HFFc6 (cell line): ENCODE measurements at regions not wholly inside any gene's neighbourhood (a gene's known extent, or its start where the extent isn't known, plus 50 kb on each side); places are given as distances from the start of the nearest gene placed in this dataset.

ENCODE experiments used
- DNase-seq: peaks from one replicate; pipeline ENCODE4 v3.0.0-alpha.2; 2018
- H3K27ac Mint-ChIP-seq: 2 replicates; pipeline ENCODE4 v1.8.0; 2020; ENCODE audit warnings: mild to moderate bottlenecking, mixed read lengths
- H3K27me3 Mint-ChIP-seq: 2 replicates; pipeline ENCODE4 v1.8.0; 2021; ENCODE audit warnings: mild to moderate bottlenecking, moderate library complexity, mixed read lengths; ENCODE audit not compliant: insufficient read depth
- H3K36me3 Mint-ChIP-seq: 2 replicates; pipeline ENCODE4 v1.8.0; 2021; ENCODE audit warnings: low read depth, mixed read lengths
- H3K4me1 Mint-ChIP-seq: 2 replicates; pipeline ENCODE4 v1.8.0; 2020; ENCODE audit warnings: low read depth, mixed read lengths
- H3K4me3 Mint-ChIP-seq: 2 replicates; pipeline ENCODE4 v1.8.0; 2020; ENCODE audit warnings: mild to moderate bottlenecking, moderate library complexity, mixed read lengths
- H3K9me3 Mint-ChIP-seq: 2 replicates; pipeline ENCODE4 v1.8.0; 2020; ENCODE audit warnings: mild to moderate bottlenecking, mixed read lengths
- CTCF ChIP-seq: fragments of 200-600 bp; sonication (generic); IDR thresholded peaks from 2 replicates; pipeline ENCODE4 v1.5.0; 2021; ENCODE audit warnings: antibody characterized with exemption, mild to moderate bottlenecking

GRCh38 chr14:84021433-84021832 is 1508.5 kb upstream of the FLRT2 start:
- no peak for DNase-seq
- Mint-ChIP-seq H3K36me3 (no peaks in the 10 kb centered on the region), H3K27ac (no peak overlapping the region), H3K9me3 (peaks cover 32% of the 10 kb centered on the region), H3K27me3 (peaks cover 2% of the 10 kb centered on the region; the same call in 1 of the 2 replicates), H3K4me1 (no peaks in the 10 kb centered on the region), H3K4me3 (no peak overlapping the region)
- no peak for TF ChIP-seq CTCF

- no peaks in the 10 kb centered on the region for H3K4me1 Mint-ChIP-seq
- no peak for DNase-seq
- peaks cover 2% of the 10 kb centered on the region; the same call in 1 of the 2 replicates for H3K27me3 Mint-ChIP-seq
- TF ChIP-seq CTCF, result no peak
- no peaks in the 10 kb centered on the region for H3K36me3 Mint-ChIP-seq
- H3K9me3 Mint-ChIP-seq, result peaks cover 33% of the 10 kb centered on the region
- H3K27ac Mint-ChIP-seq, result no peak overlapping the region
- no peak overlapping the region for H3K4me3 Mint-ChIP-seq
Observed at GRCh38 chr14:84024231-84024820, 1505.6 kb upstream of the FLRT2 start.

DNA sequence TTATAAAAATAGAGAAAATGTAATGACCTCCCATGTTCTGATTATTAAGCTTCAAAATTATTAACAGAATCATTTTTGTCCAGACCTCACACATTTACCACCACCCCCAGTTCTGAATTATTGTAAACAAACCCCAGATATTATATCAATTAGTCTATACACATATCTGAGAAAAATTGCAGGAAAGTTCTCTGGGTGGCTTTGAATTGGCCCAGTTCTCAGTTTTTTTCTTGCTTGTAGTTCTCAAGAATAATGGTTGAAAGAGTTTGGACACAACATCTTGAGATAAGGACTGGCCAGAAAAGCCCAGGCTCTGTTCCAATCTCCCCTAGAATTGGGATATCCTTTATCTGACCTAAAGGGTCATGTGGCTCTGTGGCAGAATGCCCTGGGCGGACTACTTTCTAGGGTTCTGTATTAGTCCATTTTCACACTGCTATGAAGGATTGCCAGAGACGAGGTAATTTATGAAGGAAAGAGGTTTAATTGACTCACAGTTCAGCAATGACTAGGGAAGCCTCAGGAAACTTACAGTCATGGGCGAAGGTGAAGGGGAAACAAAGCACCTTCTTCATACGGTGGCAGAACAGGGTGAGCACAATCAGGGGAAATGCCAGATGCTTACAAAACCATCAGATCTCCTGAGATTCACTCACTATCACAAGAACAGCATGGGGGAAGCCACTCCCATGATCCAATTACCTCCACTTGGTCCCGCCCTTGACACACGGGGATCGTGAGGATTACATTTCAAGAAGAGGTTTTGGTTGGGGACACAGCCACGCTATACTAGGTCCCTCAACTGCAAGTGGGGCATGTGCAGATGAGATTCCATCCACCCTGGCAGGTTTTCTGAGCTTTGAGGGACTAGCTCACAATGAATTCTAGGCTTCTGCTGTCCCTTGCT is 1504.6 kb upstream of the FLRT2 start:
- H3K27me3 Mint-ChIP-seq, result peaks cover 2% of the 10 kb centered on the region; the same call in 1 of the 2 replicates
- TF ChIP-seq CTCF, result no peak
- H3K27ac Mint-ChIP-seq, result no peak overlapping the region
- H3K4me1 Mint-ChIP-seq, result no peaks in the 10 kb centered on the region
- H3K36me3 Mint-ChIP-seq, result no peaks in the 10 kb centered on the region
- DNase-seq, result no peak
- H3K4me3 Mint-ChIP-seq, result no peak overlapping the region
- H3K9me3 Mint-ChIP-seq, result peaks cover 32% of the 10 kb centered on the region

GRCh38 chr14:84027351-84027750 is 1502.6 kb upstream of the FLRT2 start:
- Mint-ChIP-seq H3K4me1 (no peaks in the 10 kb centered on the region), H3K36me3 (no peaks in the 10 kb centered on the region), H3K4me3 (no peak overlapping the region), H3K9me3 (peaks cover 32% of the 10 kb centered on the region), H3K27me3 (peaks cover 2% of the 10 kb centered on the region; the same call in 1 of the 2 replicates), H3K27ac (no peak overlapping the region)
- no peak for DNase-seq
- no peak for TF ChIP-seq CTCF

GRCh38 chr14:84028080-84028604 is 1501.8 kb upstream of the FLRT2 start:
- no peak for TF ChIP-seq CTCF
- Mint-ChIP-seq H3K36me3 (no peaks in the 10 kb centered on the region), H3K4me1 (no peaks in the 10 kb centered on the region), H3K27me3 (no peaks in the 10 kb centered on the region), H3K9me3 (peaks cover 28% of the 10 kb centered on the region), H3K27ac (no peak overlapping the region), H3K4me3 (no peak overlapping the region)
- no peak for DNase-seq
